Fibroblast of mammary gland (primary cell): ENCODE measurements at regions not wholly inside any gene's neighbourhood (a gene's known extent, or its start where the extent isn't known, plus 50 kb on each side); places are given as distances from the start of the nearest gene placed in this dataset.
"Not testable (repeated sequence)": the region's sequence is repeated elsewhere in the genome, so short reads cannot be mapped to it uniquely, and the experiment has no call there.

Experiments
- DNase-seq: peaks from one replicate; pipeline ENCODE4 v3.0.0-alpha.2; 2010; ENCODE audit warnings: low read depth
- H3K4me3 ChIP-seq: 2 replicates; pipeline ENCODE4 v1.5.1; 2011; ENCODE audit warnings: low read depth, mild to moderate bottlenecking, low read length, moderate library complexity; ENCODE audit not compliant: control insufficient read depth

DNA sequence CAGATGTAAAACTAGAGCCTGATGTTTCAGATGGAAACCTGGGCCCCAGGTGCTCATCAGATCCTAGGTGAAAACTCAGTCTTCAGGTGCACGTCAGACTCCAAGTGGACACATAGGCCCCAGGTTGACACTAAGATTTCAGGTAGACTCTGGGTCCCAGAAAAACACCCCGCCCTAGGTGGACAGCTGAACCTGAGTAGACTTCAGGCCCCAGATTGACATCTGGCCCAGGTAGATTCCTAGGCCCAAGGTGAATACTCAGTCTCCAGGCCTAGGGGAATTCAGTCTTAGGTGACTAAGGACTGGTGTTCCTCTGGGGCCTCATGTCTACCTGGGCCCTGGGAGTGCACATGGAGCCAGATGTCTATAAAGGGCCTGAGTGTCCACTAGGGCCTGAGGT lies 196.7 kb downstream of the POTEM start:
- not testable (repeated sequence) for DNase-seq

DNA sequence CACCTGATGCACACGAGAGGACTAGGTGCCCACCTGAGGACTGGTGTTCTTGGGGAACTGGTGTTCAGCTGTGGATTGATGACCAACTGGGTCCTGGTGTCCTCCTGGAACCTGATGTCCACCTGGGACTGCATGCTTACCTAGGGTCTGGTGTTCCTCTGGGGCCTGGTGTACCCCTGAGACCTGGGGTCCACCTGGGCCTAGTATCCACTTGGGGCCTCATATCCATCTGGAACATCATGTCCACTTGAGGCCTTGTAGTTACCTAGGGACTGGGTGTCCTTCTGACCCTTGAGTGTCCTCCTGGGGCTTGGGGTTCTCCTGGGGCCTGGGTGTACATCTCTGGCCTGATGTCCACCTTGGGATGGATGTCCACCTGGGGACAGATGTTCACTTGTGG lies 197.2 kb downstream of the POTEM start:
- DNase-seq, H3K4me3 ChIP-seq: not testable (repeated sequence)

More for the DNA sequence above, 196.7 kb downstream of the POTEM start:
- not testable (repeated sequence) for H3K4me3 ChIP-seq

DNA sequence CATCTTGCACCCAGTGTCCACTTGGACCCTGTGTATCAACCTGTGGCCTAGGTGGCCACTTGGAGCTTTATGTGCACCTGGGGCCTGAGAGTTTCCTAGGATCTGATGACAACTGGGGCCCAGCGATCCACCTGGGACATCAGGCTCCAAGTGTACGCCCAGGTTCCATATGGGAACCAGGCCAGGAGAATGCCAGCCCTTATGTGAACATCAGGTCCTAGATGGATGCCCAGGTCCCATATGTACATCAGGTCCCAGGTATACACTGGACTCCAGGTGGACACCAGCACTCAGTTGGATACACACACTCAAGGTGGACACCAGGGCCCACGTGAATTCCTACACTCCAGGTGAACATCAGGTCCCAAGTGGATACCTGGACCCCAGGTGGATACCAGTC lies 198.8 kb downstream of the POTEM start:
- not testable (repeated sequence) for DNase-seq, H3K4me3 ChIP-seq

DNA sequence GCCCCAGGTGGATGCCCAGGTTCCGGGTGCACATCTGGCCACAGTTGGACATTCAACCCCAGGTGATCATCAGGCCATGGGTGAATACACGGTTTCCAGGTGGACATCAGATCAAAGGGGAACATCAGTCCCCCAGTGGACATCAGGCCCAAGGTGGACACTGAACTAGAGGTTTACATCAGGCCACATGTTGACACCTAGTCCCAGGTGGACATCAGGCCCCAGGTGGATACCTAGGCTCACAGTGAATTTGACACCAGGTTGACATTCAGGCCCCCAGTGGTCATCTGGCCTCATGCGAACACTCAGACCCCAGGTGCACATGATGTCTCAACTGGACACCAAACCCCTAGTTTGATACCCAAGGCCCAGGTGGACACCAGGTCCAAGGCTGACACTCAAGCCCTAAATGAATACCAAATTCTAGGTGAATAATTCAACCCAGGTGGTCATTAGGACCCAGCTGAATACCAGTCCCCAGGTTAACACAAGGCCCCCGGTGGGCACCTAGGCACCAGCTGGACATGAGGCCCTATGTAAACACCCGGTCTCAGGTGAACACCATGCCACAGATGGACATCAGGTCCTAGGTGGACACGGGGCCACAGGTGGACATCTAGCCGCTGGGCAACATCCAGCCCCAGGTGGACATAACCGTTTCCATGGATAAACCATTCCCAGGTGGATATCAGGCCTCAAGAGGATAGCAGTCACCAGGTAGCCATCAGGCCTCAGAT lies 200.4 kb downstream of the POTEM start:
- H3K4me3 ChIP-seq, DNase-seq: not testable (repeated sequence)

DNA sequence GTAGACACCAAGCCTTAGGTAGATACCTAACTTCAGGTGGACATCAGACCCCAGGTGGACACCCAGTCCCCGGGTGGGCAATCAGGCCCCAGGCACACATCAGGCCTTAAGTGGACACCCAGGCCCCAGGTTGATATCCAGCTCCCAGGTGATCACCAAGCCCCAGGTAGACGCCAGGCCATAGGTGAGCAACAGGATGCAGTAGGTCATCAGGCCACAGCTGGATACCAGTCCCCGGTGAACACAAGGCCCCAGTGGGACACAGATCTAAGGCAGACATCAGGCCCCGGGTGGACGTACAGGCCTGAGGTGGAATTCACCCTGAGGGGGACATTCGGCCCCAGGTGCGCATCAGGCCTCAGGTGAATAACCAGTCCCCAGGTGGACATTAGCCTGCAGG lies 201.0 kb downstream of the POTEM start:
- H3K4me3 ChIP-seq, DNase-seq: not testable (repeated sequence)

DNA sequence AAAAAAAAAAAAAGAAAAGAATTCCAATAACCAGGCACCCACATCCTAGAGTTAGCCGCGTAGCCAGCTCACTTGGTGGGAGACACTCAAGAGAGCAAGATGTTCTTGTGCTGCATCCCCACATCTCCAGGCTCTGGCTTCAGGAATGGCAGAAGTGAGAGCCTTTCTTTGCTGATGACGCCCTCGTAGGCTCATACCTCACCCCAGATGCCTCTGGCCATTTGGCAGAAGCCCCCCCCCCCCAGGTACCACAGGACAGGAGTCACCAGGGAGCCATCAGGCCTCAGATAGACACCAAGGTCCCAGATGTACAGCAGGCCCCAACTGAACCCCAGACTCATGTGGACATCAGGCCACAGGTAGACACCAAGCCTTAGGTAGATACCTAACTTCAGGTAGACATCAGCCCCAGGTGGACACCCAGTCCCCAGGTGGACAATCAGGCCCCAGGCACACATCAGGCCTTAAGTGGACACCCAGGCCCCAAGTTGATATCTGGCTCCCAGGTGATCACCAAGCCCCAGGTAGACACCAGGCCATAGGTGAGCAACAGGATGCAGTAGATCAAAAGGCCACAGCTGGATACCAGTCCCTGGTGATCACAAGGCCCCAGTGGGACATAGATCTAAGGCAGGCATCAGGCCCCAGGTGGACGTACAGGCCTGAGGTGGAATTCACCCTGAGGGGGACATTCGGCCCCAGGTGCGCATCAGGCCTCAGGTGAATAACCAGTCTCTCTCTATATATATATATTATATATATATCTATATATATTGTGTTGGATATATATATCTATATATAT lies 202.5 kb downstream of the POTEM start:
- H3K4me3 ChIP-seq, DNase-seq: not testable (repeated sequence)

DNA sequence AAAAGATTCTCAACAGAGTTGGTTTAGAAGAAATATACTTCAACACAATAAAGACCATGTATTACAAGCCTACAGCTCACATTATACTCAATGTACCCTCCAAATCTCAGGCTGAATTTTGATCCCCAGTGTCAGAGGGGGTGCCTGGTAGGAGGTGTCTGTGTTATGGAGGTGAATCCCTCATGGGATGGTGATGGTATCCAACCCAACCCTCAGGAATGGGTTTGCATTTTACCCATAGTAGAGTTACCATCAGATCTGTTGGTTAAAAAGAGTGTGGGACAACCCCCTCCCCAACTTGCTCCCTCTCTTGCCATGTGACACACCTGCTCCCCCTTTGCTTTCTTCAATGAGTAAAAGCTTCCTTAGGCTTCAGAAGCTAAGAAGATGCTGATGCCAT lies 205.5 kb downstream of the POTEM start:
- DNase-seq, result not testable (repeated sequence)

DNA sequence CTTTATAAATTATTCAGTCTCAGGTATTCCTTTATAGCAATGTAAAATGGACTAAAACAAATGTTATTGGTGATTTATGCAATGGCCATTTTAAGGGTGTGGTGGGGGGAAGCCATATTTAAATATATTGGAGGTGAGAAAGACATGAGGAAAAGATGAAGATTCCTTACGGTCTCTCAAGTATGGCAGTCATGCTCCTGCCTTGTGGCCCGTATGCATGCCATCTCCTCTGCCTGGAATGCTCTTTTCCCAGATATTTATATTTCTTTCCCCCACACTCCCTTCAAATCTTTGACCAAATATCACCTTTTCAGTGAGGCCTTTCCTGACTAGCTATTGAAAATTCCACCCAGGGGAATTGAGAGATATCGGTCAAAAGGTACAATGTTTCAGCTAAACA lies 206.0 kb downstream of the POTEM start:
- H3K4me3 ChIP-seq, DNase-seq: not testable (repeated sequence)

More for the DNA sequence above, 205.5 kb downstream of the POTEM start:
- H3K4me3 ChIP-seq, result not testable (repeated sequence)

DNA sequence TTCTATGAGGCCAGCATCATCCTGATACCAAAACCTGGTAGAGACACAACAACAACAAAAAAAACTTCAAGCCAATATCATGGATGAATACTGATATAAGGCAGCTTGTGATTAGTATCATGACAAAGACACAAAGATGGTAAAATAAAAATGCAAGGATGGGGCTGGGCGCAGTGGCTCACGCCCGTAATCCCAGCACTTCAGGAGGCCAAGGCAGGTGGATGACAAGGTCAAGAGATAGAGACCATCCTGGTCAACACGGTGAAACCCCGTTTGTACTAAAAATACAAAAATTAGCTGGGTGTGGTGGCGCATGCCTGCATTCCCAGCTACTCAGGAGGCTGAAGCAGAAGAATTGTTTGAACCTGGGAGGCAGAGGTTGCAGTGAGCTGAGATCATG lies 210.2 kb downstream of the POTEM start:
- H3K4me3 ChIP-seq, DNase-seq: not testable (repeated sequence)

DNA sequence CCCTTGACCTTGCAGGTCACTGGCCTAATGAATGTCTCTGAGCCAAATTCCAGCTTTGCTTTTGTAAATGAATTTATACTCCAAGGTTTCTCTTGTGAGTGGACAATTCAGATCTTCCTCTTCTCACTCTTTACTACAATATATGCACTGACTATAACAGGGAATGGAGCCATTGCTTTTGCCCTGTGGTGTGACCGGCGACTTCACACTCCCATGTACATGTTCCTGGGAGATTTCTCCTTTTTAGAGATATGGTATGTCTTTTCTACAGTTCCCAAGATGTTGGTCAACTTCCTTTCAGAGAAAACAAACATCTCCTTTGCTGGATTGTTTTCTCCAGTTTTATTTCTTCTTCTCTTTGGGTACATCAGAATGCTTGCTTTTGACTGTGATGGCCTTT lies 213.1 kb downstream of the POTEM start:
- not testable (repeated sequence) for H3K4me3 ChIP-seq, DNase-seq

DNA sequence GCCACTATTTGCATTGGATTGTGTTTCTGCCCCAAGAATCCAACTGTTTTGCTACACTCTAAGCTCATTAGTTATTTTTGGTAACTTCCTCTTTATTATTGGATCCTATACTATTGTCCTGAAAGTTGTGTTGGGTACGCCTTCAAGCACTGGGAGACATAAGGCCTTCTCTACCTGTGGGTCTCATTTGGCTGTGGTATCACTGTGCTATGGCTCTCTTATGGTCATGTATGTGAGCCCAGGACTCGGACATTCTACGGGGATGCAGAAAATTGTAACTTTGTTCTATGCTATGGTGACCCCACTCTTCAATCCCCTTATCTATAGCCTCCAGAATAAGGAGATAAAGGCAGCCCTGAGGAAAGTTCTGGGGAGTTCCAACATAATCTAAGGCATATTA lies 213.6 kb downstream of the POTEM start:
- DNase-seq, H3K4me3 ChIP-seq: not testable (repeated sequence)

DNA sequence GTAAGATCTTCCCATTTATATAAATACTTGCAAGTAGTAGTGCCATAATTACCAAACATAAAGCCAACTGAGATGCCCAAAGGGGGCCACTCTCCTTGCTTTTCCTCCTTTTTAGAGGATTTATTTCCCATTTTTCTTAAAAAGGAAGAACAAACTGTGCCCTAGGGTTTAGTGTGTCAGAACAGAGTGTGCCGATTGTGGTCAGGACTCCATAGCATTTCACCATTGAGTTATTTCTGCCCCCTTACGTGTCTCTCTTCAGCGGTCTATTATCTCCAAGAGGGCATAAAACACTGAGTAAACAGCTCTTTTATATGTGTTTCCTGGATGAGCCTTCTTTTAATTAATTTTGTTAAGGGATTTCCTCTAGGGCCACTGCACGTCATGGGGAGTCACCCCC lies 227.9 kb downstream of the POTEM start:
- DNase-seq, H3K4me3 ChIP-seq: not testable (repeated sequence)

DNA sequence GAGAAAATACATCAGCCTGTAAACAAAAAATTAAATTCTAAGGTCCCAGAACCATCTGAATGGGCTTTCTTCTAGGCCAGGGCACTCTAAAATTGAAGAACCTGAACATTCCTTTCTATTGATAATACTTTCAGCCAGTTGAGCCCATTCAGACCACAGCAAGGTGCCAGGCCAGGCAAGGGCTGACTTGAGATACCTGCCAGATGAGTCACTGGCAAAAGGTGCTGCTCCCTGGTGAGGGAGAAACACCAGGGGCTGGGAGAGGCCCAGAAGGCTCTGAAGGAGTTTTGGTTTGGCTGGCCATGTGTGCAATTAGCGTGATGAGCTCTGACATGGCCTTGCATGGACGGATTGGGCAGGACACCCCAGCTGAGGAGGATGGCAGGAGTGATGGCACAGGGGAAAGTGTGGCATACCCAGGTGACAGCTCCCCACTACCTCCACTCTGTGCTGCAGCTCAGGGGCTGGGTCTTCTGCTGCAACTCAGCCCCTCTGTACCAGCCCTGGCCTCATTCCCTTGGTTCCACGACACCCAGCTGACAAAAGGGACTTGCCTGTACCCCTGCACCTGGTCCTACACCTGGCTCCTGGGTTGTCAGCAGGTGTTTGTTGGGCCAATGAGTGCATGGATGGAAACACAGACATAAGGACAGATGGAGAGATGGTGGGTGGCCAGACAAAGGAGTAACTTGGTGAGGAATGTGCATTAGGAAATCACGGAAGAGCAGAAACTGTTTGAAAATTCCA lies 230.4 kb downstream of the POTEM start:
- DNase-seq, H3K4me3 ChIP-seq: not testable (repeated sequence)

DNA sequence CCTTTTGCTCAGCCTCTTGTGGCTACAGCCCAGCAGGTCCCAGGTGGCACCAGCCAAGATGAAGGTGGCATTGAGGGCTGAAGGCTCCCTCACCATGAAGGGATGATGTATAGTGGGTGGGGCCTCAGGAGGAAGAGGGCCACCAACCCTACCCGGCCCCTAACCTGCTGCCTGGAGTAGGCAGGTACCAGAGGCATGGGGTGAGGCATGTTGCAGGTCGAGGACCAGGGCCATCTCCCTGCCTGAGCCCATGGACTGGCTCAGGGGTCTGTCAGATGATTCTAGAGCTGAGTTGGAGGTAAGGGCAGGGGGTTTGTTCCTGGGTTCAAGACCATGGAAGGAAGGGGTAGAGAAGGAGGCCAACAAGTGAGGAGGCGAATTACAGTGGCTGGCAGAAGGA lies 231.1 kb downstream of the POTEM start:
- H3K4me3 ChIP-seq, result not testable (repeated sequence)

DNA sequence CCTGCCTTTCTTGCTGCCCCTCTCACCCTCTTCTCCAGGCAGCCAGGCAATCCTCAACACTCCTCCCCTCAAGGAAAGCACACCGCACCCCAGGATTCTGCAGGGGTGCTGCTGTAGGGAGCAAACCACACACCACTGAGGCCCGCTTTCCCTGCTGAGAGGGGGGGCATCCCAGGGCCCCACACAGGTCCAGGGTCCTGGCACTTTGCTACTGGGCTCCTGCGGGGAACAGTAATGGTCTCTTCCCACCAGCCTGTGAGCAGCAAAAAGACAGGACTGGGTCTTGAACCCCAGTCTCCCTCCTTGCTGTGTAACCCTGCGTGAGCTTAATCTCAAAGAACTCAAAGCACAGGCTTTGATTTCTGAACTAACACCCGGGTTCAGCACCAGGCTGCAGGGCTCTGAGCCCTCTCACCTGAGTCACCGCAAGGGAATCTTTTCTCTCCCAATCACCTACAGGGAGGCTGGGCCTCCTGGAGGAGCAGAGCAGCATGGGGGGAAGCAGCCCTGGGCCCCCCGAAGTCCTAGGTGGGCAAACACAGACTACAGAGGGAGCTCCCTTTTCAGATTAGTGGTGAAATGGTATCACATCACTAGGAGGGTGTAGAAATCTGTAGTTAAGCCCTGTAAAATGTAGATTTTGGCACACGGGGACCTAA lies 232.6 kb downstream of the POTEG start:
- DNase-seq, result not testable (repeated sequence)

More for the DNA sequence above, 231.1 kb downstream of the POTEM start:
- DNase-seq, result not testable (repeated sequence)

DNA sequence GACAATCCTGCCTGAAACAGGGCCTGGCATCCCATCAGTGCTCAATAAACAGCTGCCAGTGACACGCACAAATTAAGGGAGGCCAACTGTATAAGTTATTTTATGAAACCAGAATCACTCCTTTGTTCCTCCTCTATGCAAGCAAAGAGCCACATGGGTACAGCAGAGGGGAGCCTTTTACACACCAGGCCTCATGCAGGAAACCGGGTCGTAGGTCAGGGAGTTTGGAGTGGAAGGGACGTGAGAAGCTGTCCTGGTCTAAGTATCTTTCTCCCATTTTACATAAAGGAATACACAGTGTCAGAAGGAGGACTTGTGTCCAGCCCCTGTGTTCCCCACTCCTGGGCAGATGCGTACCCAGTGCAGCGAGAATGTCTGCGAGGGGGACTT lies 232.1 kb downstream of the POTEG start:
- not testable (repeated sequence) for H3K4me3 ChIP-seq

More for the DNA sequence above, 232.6 kb downstream of the POTEG start:
- H3K4me3 ChIP-seq, result not testable (repeated sequence)

DNA sequence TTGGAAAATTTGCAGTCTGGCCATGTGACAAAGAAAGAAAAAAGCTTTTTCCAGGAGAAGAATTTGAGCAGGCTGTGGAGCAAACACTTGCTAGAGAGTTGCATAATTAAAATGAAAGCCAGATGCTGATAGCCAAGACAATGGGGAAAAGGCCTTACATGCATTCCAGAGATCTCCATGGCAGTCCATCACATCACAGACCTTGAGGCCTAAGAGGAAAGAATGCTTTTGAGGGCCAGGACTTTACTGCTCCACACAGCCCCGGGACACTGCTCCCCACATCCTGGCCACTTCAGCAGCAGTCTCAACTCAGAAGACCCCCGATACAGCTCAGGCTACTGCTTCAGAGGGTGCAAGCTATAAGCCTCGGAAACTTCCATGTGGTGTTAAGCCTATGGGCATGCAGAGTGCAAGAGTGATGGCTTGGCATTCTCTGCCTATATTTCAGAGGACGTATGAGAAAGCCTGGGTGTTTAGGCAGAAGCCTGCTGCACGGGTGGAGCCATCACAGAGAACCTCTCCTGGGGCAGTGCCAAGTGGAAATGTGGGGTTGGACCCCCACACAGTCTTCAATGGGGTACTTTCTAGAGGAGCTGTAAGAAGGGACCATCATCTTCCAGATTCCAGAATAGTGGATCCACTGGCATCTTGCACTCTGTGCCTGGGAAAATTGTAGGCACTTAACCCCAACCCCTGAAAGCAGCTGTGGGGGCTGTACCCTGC lies 230.7 kb downstream of the POTEG start:
- H3K4me3 ChIP-seq, DNase-seq: not testable (repeated sequence)

More for the DNA sequence above, 232.1 kb downstream of the POTEG start:
- DNase-seq, result not testable (repeated sequence)

DNA sequence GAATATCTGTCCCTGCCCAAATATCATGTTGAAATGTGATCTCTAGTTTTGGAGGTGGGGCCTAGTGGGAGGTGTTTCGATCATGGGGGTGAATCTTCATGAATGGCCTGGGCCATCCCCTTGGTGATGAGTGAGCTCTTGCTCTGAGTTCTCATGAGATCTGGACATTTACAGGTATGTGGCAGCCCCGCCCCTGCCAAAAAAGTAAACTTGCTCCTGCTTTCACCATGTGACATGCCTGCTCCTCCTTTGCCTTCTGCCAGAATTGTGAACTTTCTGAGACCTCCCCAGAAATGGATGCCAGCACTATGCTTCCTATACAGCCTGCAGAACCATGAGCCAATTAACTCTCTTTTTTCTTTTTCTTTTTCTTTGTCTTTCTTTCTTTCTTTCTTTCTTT lies 229.3 kb downstream of the POTEG start:
- DNase-seq, H3K4me3 ChIP-seq: not testable (repeated sequence)
